ENCODE measurements at regions not wholly inside any gene's neighbourhood (a gene's known extent, or its start where the extent isn't known, plus 50 kb on each side); places are given as distances from the start of the nearest gene placed in this dataset.

- no peak for TF ChIP-seq CTCF (IDR thresholded peaks at IDR 0.05; ENCODE audit: control extremely low read depth in 1 of 3, insufficient read depth in 1 of 3, low read depth in 1 of 3, low read length in 3 of 3)
- TF ChIP-seq SP1 (IDR thresholded peaks at IDR 0.05; ENCODE audit: low read depth, low read length): no peak
- no peak for TF ChIP-seq EZH2 (IDR thresholded peaks at IDR 0.05; ENCODE audit: low read depth, low read length, severe bottlenecking)
These were observed 133.0 kb downstream of the ENC1 start for GRCh38 chr5:74507370-74508005.
